Lower leg skin (tissue), 3 donors: ENCODE measurements at regions not wholly inside any gene's neighbourhood (a gene's known extent, or its start where the extent isn't known, plus 50 kb on each side); places are given as distances from the start of the nearest gene placed in this dataset.

Source experiments
- CTCF ChIP-seq, 3 donors: fragments of 450-650 bp; IDR thresholded peaks; one replicate each; pipeline ENCODE4 v1.5.1; 2016; ENCODE audit warnings: antibody characterized with exemption in 3 of 3, mild to moderate bottlenecking in 3 of 3, moderate library complexity in 2 of 3
- POLR2A ChIP-seq, 2 donors: fragments of 450-650 bp; IDR thresholded peaks; one replicate each; pipeline ENCODE4 v1.6.1; 2016 to 2017; ENCODE audit warnings: antibody characterized with exemption in 2 of 2, mild to moderate bottlenecking in 1 of 2, moderate library complexity in 1 of 2

- no peak for TF ChIP-seq POLR2A (IDR thresholded peaks at IDR 0.05)
- TF ChIP-seq CTCF (IDR thresholded peaks at IDR 0.05): no peak
These were observed 307.0 kb upstream of the PTBP2 start for GRCh38 chr1:96414598-96414997.
